ENCODE measurements at regions not wholly inside any gene's neighbourhood (a gene's known extent, or its start where the extent isn't known, plus 50 kb on each side); places are given as distances from the start of the nearest gene placed in this dataset.
A peak's percentile ranks its signal among the peaks of the same experiment; 100 is the strongest.
"Not testable (repeated sequence)": the region's sequence is repeated elsewhere in the genome, so short reads cannot be mapped to it uniquely, and the experiment has no call there.

DNA sequence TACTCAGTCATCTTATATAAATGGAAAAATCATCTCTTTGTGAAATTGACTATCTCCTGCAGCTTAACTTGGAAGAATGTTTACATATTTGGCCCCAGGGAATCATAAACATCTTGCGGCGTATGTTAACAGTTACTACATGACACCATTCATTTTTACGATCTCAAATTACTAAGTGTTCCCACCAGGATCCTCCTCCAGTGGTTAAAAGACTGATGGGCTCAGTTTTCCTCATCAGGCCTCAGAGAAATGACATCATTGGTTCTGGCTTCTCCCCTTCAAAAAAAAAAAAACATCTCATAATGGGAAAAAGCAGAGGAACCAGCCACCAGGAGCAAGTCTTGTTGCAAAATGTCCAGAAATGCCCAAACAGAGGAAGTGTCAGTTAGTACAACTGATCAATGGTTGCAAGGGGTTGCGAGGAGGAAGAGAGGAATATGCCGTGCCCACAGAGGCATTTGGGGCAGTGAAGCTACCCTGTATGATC, 70.5 kb upstream of the LIPC start:
- peak; percentile 83 for DNase-seq (ENCODE audit: low read depth)

- no peak for DNase-seq (ENCODE audit: low read depth)
These were observed 69.4 kb upstream of the LIPC start for GRCh38 chr15:58362262-58362922.

- DNase-seq (ENCODE audit: low read depth): not testable (repeated sequence)
These were observed 68.7 kb upstream of the LIPC start for GRCh38 chr15:58363118-58363517.

DNA sequence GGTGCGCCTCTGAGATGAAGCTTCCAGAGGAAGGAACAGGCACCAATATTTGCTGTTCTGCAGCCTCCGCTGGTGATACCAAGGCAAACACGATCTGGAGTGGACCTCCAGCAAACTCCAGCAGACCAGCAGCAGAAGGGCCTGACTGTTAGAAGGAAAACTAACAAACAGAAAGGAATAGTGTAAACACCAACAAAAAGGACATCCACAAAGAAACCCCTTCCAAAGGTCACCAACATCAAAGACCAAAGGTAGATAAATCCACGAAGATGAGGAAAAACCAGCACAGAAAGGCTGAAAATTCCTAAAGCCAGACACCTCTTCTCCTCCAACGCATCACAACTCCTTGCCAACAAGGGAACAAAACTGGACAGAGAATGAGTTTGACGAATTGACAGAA, 68.1 kb upstream of the LIPC start:
- DNase-seq (ENCODE audit: low read depth): not testable (repeated sequence)

- not testable (repeated sequence) for DNase-seq (ENCODE audit: low read depth)
These were observed 66.7 kb upstream of the LIPC start for GRCh38 chr15:58365098-58365497.

GRCh38 chr15:58369261-58369701, 62.5 kb upstream of the LIPC start:
- DNase-seq (ENCODE audit: low read depth): no peak

DNA sequence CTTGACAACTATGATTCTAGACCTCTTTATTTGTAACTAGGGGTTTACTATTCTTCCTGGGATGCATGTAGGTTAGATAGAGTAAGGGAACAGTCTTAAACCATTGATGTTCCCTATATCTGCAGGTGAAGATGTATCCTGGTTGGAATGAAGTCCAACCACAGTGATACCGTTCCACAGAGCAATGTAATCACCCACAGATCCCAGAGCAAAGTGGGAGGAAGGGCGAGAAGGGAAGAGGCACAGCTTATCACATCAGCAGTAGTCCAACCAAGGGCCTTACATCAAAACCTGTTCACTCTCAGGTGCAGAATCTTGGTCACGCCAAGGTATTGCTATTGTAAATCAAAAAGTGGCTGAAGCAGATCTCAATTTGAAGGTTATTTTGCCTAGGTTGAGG, 61.8 kb upstream of the LIPC start:
- DNase-seq (ENCODE audit: low read depth): no peak

- DNase-seq (ENCODE audit: low read depth): no peak
These were observed 57.6 kb upstream of the LIPC start for GRCh38 chr15:58374147-58374546.

GRCh38 chr15:58377193-58377592, 54.6 kb upstream of the LIPC start:
- no peak for DNase-seq (ENCODE audit: low read depth)

DNA sequence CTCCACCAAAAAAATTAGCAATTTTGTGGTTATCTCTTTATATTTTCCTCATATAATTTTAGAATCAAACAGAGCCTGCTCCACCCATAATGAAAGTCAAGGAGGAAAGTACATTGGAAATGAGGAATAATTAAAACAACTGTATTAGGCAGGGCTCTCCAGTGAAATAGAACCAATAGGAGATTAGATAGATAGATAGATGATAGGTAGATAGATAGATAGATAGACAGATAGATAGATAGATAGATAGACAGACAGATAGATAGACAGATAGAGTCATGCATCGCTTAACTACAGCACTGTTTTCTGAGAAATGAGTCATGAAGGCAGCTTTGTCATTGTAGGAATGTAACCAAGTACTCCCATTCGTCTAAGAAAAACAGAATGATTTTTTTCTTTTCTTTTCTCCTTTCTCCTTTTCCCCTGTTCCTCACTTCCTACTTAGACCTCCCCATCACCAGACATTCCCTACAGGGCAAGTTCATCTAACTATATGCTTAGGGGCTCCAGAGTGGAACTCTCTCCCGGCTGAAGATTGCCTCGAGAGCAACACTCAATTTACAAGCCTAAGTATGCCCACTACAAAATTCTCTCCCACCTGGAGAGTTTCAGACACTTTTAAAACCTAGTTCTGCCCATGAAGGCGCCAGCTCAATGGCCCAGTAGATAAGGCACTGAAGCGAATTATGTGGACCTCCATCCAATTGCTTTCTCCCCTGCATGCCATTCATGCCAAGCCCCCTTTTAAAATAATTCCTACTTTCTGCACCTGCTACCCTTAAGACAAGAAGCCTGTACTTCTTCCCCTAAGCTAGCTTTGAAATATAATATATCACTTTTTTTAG, 53.3 kb upstream of the LIPC start:
- peak; percentile 36 for DNase-seq (ENCODE audit: low read depth)

GRCh38 chr15:58379454-58379853, 52.3 kb upstream of the LIPC start:
- not testable (repeated sequence) for DNase-seq (ENCODE audit: low read depth)

GRCh38 chr15:58380280-58380945, 51.4 kb upstream of the LIPC start:
- DNase-seq (ENCODE audit: low read depth): no peak

GRCh38 chr15:58381697-58382096, 50.1 kb upstream of the LIPC start:
- DNase-seq (ENCODE audit: low read depth): no peak

Data from ELR (cell line).